NCI-H82 (cell line): ENCODE measurements at regions not wholly inside any gene's neighbourhood (a gene's known extent, or its start where the extent isn't known, plus 50 kb on each side); places are given as distances from the start of the nearest gene placed in this dataset.

Experiments
- DNase-seq: peaks from one replicate; lab custom pipeline; 2025; lab: John Stamatoyannopoulos, UW

DNA sequence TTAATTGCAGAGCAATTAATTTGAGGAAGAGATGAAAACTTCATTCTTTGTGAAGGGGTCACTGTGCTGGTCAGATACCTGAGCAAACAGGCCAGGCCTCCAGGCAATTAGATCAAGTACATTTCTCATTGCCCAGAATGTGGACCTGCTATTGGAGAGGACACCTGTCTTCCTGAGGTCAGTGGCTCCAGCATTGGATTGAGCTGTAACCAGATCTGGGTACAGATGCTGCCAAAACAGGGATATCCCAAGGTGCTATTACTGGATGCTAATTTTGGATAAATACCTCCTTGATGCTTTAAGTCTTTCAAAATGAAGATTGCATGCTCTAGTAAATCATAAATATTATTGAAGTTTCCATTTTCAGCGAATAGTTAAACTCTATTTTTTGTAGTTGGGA lies 131.5 kb downstream of the FAM161A start:
- no peak for DNase-seq

DNA sequence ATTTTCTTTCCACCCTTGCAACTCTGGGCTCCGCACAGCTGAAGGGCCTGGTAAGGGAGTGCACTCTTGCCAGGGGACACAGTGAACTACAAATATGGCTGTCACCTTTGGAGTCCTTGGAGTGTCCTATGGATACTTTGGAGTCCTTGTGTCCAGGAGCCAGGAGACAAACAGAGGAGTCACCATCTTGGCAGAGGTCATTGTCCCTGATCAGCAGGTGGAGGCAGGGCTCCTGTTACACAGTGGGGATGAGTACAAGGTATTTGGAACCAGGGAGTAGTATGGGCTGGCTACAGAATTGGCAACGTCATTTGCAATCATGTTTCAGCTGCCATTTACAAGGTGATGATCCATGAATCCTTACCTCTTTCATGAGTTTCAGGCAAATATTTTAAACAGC lies 132.5 kb downstream of the FAM161A start:
- DNase-seq: no peak

DNA sequence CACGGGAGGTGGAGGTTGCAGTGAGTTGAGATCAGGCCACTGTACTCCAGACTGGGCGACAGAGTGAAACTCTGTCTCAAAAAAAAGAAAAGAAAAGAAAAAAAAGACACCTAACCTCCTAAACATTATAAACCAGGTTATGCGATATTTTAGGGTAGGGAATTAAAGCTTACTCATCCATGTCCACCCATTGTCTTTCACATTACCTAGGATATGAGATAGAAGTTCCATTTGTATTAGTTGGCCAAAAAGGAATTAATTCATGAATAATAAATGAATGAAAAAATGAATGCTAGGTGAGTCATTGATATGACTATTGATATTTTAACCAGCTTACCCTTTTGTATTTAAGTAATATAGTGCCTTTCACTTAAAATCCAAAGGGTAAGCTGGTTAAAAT lies 132.9 kb downstream of the FAM161A start:
- DNase-seq: no peak

- DNase-seq: no peak
These were observed 134.9 kb downstream of the FAM161A start for GRCh38 chr2:61718965-61719364.

DNA sequence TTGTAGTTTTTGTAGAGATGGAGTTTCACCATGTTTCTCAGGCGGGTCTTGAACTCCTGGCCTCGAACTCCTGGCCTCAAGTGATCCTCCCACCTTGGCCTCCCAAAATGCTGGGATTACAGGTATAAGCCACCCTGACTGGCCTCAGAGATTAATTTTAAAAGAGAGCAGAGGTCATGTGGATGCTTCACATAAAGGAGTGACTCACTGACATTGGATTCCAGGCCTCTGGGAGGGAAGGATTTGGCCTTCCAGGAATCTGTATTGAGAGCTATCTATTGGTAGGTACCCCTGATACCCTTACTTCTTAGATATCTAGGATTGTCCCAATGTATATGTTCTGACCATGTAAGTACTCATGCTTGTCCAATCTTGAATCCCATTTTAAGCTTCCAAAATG lies 138.4 kb downstream of the FAM161A start:
- DNase-seq: no peak

- no peak for DNase-seq
These were observed 139.7 kb downstream of the FAM161A start for GRCh38 chr2:61714210-61714609.

GRCh38 chr2:61713457-61713856 lies 140.4 kb downstream of the FAM161A start:
- no peak for DNase-seq

DNA sequence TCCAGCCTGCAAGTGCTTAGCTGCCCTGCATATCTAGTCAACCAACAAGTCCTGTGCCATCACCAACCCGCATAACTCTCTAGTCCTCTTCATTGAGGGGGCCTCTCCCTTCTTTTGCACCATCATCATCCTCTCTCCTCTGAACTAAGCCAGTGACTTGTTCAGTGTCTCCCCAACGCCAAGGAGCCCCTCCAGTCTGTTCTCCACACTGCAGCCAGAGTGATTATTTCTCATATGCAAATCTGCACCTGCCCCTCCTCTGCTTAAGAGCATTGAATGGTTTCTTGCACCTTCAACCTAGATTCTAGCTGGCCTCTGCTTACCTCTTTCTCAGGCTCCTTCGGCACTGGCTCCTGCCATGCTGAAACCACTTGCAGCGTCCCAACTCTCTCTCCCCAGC lies 141.8 kb downstream of the FAM161A start:
- no peak for DNase-seq

DNA sequence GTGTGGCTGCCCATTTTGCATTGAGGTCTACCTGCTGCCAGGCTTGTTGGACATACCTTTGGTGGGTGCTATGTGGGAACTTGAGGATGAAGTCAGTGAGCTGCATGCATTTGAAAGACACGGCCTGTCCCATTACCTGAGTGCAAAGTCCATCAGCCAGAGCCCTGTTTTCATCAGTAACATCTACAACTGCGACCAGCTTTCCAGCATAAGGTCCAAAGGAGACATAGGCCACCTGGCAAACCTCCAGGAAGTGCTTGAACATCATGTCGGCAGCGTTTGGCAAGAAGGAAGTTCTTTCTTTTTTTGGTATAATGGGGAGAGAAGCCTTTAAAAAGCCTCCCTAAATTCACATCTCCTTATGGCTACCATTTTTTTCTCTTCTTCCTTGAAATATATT lies 143.1 kb downstream of the FAM161A start:
- no peak for DNase-seq

DNA sequence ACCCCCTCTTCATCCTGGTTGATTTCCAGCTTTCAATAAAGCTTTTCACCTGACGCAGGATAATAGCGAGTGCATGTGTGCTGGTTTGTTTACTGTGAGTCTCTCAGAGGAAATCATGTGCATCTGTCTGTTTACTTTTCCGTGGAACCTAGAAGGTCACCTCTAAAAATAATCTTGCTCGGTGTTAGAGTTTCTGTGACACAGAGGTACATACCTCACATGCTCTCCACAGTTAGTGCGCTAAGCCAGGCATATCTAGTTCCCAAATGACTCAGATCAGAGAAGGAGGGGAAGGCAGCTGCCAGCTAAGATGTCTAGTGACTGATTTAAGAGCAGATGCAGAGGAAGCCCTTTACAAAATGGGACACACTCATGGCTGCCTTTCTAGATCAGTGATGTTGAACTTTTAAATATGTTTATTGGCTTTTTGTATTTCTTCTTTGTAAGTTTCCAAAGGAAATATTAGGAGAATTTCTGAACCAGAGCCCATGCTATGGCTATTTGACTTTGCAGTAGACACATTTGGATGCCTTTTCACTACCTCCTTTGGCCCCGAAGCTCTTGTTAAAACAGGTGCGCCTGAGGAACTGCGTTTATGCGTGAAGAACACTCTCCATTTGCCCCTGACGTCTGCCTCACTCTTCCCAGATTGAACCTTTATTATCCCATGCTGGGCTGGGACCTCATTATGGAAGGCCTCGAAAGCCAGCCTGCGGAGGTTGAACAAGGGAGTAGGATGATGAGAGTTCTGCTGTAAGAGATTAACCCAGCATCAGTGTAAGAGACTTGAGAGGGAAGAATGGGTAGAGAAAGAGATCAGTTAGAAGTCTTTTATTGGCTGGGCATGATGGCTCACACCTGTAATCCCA lies 145.6 kb downstream of the FAM161A start:
- DNase-seq: peak; percentile 66

DNA sequence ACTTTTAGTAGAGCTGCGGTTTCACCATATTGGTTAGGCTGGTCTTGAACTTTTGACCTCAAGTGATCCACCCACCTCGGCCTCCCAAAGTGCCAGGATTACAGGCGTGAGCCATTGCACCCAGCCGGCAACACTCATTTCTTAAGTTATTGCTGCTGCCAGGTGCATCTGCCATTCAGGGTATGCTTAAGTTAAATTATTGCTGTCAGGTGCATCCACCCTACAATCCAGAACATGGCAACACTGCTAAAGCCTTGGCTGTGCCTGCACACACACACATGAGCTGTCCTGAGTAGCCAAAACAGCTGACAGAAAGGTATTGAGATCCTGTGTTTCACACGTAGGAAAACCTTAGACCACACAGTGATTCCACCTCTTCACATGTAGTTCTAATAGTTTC lies 148.2 kb downstream of the FAM161A start:
- DNase-seq: peak; percentile 31

DNA sequence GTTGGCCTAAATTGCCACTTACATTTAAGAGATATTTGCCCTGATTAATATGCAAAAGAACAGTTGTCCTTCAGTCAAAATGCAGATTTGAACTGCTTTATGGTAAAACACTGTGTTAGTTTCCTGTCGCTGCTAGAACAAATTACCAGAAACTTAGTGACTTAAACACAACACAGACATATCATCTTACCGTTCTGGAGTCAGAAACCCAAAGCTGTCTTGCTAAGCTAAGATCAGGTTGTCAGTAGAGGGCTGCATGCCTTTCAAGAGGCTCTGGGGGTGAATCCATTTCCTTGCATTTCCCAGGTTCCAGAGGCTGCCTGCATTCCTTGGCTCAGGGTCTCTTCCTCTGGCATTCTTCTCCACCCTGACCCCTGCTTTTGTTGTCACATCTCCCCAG lies 149.5 kb downstream of the FAM161A start:
- DNase-seq: no peak

DNA sequence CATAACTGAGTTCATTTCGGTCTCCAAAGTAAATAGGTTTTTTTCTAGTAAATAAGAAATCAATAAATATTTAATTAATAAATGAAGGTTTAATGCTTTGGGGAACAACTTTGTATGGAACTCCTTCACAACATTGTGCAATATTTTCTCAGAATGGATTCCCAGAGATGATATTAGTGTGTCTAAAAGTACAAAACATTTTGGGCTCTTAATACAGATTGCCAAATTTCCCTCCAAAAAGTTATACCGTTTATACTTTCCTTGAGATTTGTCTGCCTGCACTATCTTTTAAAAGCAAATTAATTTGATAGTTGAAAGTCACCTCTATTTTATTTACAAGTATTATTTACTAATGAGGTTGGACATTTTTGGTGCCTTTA lies 151.8 kb downstream of the FAM161A start:
- no peak for DNase-seq

GRCh38 chr2:61700464-61700863 lies 153.4 kb downstream of the FAM161A start:
- no peak for DNase-seq

- peak; percentile 91 for DNase-seq
These were observed 156.4 kb upstream of the XPO1 start for GRCh38 chr2:61694312-61695274.

- no peak for DNase-seq
These were observed 155.6 kb upstream of the XPO1 start for GRCh38 chr2:61693744-61694143.

DNA sequence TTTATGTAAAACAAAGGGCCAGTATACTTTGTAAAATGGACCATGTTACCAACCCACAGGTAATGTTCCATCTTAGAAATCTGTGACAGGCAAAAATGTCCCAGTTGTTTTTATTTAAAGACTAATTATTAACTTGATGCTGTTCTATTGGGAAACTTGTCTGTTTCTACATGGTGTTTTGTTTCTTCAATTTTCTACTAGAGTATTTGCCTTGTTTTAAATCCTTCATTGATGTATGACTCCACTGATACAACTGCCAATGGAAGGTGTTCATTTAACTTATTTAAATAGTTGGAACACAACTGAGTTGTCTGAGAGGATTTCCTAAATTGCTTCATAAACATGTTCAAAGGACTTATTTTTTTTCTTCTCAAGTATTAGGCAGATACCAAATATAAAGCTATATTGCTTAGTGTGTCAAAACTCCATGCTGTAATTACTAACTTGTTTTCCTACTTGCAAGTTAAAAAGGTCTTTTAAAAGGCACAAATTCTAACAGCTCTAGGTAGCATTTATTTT lies 152.0 kb upstream of the XPO1 start:
- no peak for DNase-seq

DNA sequence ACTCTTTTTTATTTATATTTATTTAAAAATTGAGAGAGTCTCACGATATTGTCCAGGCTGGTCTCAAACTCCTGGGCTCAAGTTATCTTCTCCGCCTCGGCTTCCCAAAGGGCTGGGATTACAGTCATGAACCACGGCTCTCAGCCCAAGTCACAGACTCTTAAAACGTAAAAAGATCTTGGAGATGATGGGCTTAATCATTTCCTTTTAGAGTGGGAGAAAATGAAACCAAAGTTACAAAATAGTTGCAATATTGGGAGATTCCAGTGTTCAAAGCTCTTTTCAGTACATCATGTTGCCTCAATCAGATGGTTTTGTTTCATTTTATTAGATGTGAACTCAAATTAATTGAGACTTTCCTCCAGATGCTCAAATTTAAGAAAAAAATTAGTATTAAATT lies 151.4 kb upstream of the XPO1 start:
- no peak for DNase-seq

DNA sequence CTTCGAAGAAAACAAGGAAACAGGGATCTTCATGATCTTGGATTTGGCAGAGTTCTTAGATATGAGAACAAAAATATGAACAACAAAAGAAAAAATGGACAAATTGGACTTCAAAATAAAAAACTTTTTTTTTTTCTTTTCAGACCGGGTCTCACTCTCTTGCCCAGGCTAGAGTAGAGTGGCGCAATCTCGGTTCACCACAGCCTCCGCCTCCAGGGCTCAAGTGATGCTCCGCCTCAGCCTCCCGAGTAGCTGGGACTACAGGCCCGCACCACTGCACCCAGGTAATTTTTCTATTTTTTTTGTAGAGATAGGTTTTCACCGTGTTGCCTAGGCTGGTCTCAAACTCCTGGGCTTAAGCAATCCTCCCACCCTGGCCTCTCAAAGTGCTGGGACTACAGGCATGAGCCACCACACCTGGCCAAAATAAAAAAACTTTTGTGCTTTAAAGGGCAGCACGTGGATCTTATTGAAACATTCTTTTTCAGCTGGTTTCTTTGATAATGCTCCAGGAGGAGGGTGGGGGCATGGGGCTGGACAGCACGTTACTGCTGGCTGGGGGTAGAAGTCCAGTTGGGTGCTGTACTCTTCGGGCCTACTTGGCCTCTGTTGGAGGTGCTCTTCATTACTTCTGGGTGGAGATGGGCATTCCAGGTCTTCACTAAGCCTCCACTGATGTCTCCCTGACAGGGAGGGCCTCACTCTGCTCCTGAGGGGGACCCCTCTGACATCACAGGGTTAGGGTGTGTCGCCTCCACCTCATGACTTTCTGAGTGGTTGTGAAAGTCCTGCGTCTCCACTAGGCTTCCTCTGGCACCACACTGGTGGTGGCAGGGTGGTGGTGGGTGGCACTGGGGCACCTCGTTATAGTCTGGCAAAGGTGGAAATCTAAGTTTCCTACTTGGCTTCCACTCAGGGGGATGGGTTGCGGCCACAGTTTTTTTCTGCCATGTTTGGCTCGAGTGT lies 150.5 kb upstream of the XPO1 start:
- no peak for DNase-seq

DNA sequence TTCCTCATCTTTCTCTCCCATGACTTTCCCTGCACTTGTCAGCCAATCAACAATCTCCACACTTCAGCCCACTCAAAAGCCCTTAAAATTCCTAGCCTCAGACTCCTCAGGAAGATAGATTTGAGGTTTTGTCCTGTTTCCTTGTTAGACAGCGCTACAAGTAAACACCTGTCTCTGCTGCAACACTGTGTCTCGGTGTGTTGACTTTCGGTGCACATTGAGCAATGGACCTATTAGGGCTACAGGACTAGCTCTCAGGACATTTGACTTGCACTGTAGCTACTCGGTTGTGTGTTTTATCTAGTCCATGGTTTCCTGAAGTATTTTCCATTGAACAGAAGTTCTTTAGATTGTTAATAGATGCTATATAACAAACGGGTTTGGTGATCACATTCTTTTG lies 140.9 kb upstream of the XPO1 start:
- DNase-seq: no peak

DNA sequence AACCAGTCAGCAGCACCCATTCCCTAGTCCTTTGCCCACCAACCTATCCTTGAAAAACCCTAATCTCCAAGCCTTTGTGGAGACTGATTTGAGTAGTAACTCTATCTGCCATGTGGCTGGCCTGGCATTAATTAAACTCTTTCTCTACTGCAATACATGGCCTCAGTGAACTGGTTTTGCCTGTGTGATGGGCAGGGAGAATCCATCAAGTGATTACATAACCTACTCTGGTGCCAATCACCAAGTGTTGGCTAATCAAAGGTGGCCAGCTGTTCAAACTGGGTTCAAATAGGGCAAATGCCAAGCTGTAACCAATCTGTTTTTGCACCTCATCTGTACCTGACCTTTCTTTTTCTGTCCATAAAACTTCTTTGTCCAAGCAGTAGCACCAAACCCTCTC lies 139.8 kb upstream of the XPO1 start:
- DNase-seq: no peak

GRCh38 chr2:61677306-61677705 lies 139.2 kb upstream of the XPO1 start:
- DNase-seq: no peak
